ENCODE measurements at regions not wholly inside any gene's neighbourhood (a gene's known extent, or its start where the extent isn't known, plus 50 kb on each side); places are given as distances from the start of the nearest gene placed in this dataset.
A peak's percentile ranks its signal among the peaks of the same experiment; 100 is the strongest.

DNA sequence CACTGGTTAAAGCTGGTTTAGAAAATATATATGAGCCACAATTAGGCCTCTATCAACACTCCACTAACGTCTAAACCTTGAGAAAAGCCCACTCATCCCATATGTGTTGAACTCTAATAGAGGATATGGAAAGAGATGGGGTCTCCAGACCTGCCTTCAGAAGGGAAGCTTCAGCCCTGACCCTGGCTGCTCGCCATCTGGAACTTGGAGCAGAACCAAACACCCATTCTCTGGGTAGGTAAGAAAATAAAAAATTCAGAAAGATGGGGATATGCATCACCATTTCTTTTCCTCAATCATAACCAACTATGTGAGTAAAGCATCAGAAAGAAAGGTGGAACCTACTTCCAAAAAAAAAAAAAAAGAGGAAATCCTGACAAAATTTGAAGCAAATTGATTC lies 666.2 kb downstream of the PTPRC start:
- 93 to 100% methylated on average over 1 to 2 of the region's 2 CpGs for WGBS, 2 experiments

GRCh38 chr1:199307496-199308264 lies 668.8 kb downstream of the PTPRC start:
- Histone ChIP-seq H3K36me3 (ENCODE audit: control insufficient read depth, insufficient read depth, low read length) (no peaks in the 10 kb centered on the region), H3K4me3 (ENCODE audit: insufficient read depth, low read depth, low read length) (no peak overlapping the region), H3K27me3 (ENCODE audit: control insufficient read depth, insufficient read depth, low read length, poor library complexity, severe bottlenecking) (no peaks in the 10 kb centered on the region), H3K4me1 (ENCODE audit: control insufficient read depth, insufficient read depth, low read length) (peaks cover 9% of the 10 kb centered on the region), H3K27ac (ENCODE audit: insufficient read depth, low read depth, low read length, poor library complexity, severe bottlenecking) (no peak overlapping the region), H3K9me3 (ENCODE audit: control insufficient read depth, low read length) (no peaks in the 10 kb centered on the region)
- 84 to 89% methylated on average over 5 to 6 of the region's 6 CpGs for WGBS, 2 experiments

More for the DNA sequence above, 666.2 kb downstream of the PTPRC start:
- H3K9me3 ChIP-seq (ENCODE audit: control insufficient read depth, low read length), result no peaks in the 10 kb centered on the region
- no peaks in the 10 kb centered on the region for H3K27me3 ChIP-seq (ENCODE audit: control insufficient read depth, insufficient read depth, low read length, poor library complexity, severe bottlenecking)
- H3K36me3 ChIP-seq (ENCODE audit: control insufficient read depth, insufficient read depth, low read length), result no peaks in the 10 kb centered on the region
- H3K4me3 ChIP-seq (ENCODE audit: insufficient read depth, low read depth, low read length), result no peak overlapping the region
- no peaks in the 10 kb centered on the region for H3K4me1 ChIP-seq (ENCODE audit: control insufficient read depth, insufficient read depth, low read length)
- H3K27ac ChIP-seq (ENCODE audit: insufficient read depth, low read depth, low read length, poor library complexity, severe bottlenecking), result no peak overlapping the region

- WGBS, 2 experiments, result 97 to 100% methylated on average over 5 of the region's 5 CpGs
- Histone ChIP-seq H3K4me3 (ENCODE audit: insufficient read depth, low read depth, low read length) (no peak overlapping the region), H3K4me1 (ENCODE audit: control insufficient read depth, insufficient read depth, low read length) (peaks cover 9% of the 10 kb centered on the region), H3K36me3 (ENCODE audit: control insufficient read depth, insufficient read depth, low read length) (no peaks in the 10 kb centered on the region), H3K9me3 (ENCODE audit: control insufficient read depth, low read length) (no peaks in the 10 kb centered on the region), H3K27me3 (ENCODE audit: control insufficient read depth, insufficient read depth, low read length, poor library complexity, severe bottlenecking) (no peaks in the 10 kb centered on the region), H3K27ac (ENCODE audit: insufficient read depth, low read depth, low read length, poor library complexity, severe bottlenecking) (no peak overlapping the region)
Observed at GRCh38 chr1:199308349-199308846, 669.6 kb downstream of the PTPRC start.

- no peaks in the 10 kb centered on the region for H3K9me3 ChIP-seq (ENCODE audit: control insufficient read depth, low read length)
- WGBS, 2 experiments, result 79 to 92% methylated on average over 2 of the region's 2 CpGs
- no peaks in the 10 kb centered on the region for H3K27me3 ChIP-seq (ENCODE audit: control insufficient read depth, insufficient read depth, low read length, poor library complexity, severe bottlenecking)
- no peak overlapping the region for H3K4me3 ChIP-seq (ENCODE audit: insufficient read depth, low read depth, low read length)
- H3K4me1 ChIP-seq (ENCODE audit: control insufficient read depth, insufficient read depth, low read length), result peaks cover 9% of the 10 kb centered on the region
- H3K27ac ChIP-seq (ENCODE audit: insufficient read depth, low read depth, low read length, poor library complexity, severe bottlenecking), result no peak overlapping the region
- H3K36me3 ChIP-seq (ENCODE audit: control insufficient read depth, insufficient read depth, low read length), result no peaks in the 10 kb centered on the region
Observed at GRCh38 chr1:199310708-199311107, 671.9 kb downstream of the PTPRC start.

GRCh38 chr1:199311478-199312262 lies 672.8 kb downstream of the PTPRC start:
- H3K27ac ChIP-seq (ENCODE audit: insufficient read depth, low read depth, low read length, poor library complexity, severe bottlenecking), result peak overlapping the region; percentile 36
- no peaks in the 10 kb centered on the region for H3K9me3 ChIP-seq (ENCODE audit: control insufficient read depth, low read length)
- H3K4me1 ChIP-seq (ENCODE audit: control insufficient read depth, insufficient read depth, low read length), result peaks cover 9% of the 10 kb centered on the region
- H3K4me3 ChIP-seq (ENCODE audit: insufficient read depth, low read depth, low read length), result no peak overlapping the region
- H3K36me3 ChIP-seq (ENCODE audit: control insufficient read depth, insufficient read depth, low read length), result no peaks in the 10 kb centered on the region
- H3K27me3 ChIP-seq (ENCODE audit: control insufficient read depth, insufficient read depth, low read length, poor library complexity, severe bottlenecking), result no peaks in the 10 kb centered on the region
- WGBS, 2 experiments, result 67 to 78% methylated on average over 4 to 5 of the region's 5 CpGs

GRCh38 chr1:199312626-199313025 lies 673.8 kb downstream of the PTPRC start:
- H3K36me3 ChIP-seq (ENCODE audit: control insufficient read depth, insufficient read depth, low read length), result no peaks in the 10 kb centered on the region
- no peak overlapping the region for H3K27ac ChIP-seq (ENCODE audit: insufficient read depth, low read depth, low read length, poor library complexity, severe bottlenecking)
- peaks cover 9% of the 10 kb centered on the region for H3K4me1 ChIP-seq (ENCODE audit: control insufficient read depth, insufficient read depth, low read length)
- H3K9me3 ChIP-seq (ENCODE audit: control insufficient read depth, low read length), result no peaks in the 10 kb centered on the region
- no peak overlapping the region for H3K4me3 ChIP-seq (ENCODE audit: insufficient read depth, low read depth, low read length)
- H3K27me3 ChIP-seq (ENCODE audit: control insufficient read depth, insufficient read depth, low read length, poor library complexity, severe bottlenecking), result no peaks in the 10 kb centered on the region
- 93 to 99% methylated on average over 1 to 2 of the region's 2 CpGs for WGBS, 2 experiments

DNA sequence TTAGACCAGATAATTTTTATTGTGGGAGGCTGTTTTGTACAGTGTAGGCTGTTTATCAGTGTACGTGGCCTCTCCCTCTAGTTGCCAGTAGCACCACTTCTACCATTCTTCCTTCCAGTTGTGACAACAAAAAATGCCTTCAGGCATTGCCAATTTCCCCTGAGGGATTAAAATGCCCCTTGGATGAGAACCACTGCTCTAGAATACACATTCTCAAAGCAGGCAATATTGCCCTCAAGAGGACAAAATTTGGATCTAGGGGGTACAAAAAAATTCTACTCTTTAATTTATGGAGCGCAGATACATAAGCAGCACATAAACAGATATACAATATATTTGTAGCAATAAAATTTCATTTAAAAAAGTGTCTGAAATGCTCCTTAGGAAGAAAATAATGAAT lies 674.6 kb downstream of the PTPRC start:
- Histone ChIP-seq H3K36me3 (ENCODE audit: control insufficient read depth, insufficient read depth, low read length) (no peaks in the 10 kb centered on the region), H3K4me3 (ENCODE audit: insufficient read depth, low read depth, low read length) (no peak overlapping the region), H3K27ac (ENCODE audit: insufficient read depth, low read depth, low read length, poor library complexity, severe bottlenecking) (no peak overlapping the region), H3K9me3 (ENCODE audit: control insufficient read depth, low read length) (no peaks in the 10 kb centered on the region), H3K4me1 (ENCODE audit: control insufficient read depth, insufficient read depth, low read length) (peaks cover 9% of the 10 kb centered on the region), H3K27me3 (ENCODE audit: control insufficient read depth, insufficient read depth, low read length, poor library complexity, severe bottlenecking) (no peaks in the 10 kb centered on the region)
- 100% methylated on average over 1 of the region's 2 CpGs for WGBS, 2 experiments

GRCh38 chr1:199319341-199319740 lies 680.5 kb downstream of the PTPRC start:
- WGBS, 2 experiments, result 96 to 99% methylated on average over 3 of the region's 3 CpGs
- no peak overlapping the region for H3K27ac ChIP-seq (ENCODE audit: insufficient read depth, low read depth, low read length, poor library complexity, severe bottlenecking)
- H3K9me3 ChIP-seq (ENCODE audit: control insufficient read depth, low read length), result no peaks in the 10 kb centered on the region
- no peaks in the 10 kb centered on the region for H3K27me3 ChIP-seq (ENCODE audit: control insufficient read depth, insufficient read depth, low read length, poor library complexity, severe bottlenecking)
- H3K4me3 ChIP-seq (ENCODE audit: insufficient read depth, low read depth, low read length), result no peak overlapping the region
- H3K36me3 ChIP-seq (ENCODE audit: control insufficient read depth, insufficient read depth, low read length), result no peaks in the 10 kb centered on the region
- no peaks in the 10 kb centered on the region for H3K4me1 ChIP-seq (ENCODE audit: control insufficient read depth, insufficient read depth, low read length)

DNA sequence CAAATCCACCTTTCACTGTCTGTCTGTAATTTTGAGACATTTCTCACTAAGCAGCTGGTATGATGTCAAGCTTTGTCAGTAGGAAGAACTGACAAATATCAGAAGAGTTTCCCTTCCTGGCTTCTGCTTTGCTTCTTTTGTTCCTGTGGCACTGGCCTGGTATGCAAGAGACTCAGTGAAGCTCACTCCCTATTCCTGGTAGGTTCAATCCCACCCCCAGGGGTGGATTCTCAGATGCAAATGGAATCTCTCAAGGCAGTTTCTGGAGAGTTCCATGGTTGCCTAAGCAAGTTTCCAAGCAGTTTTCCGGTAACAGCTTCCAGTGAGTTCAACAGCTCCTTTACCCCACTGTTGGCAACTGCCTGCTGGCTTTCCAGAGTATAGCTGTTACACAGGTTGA lies 683.4 kb downstream of the PTPRC start:
- no peaks in the 10 kb centered on the region for H3K27me3 ChIP-seq (ENCODE audit: control insufficient read depth, insufficient read depth, low read length, poor library complexity, severe bottlenecking)
- no peak overlapping the region for H3K4me3 ChIP-seq (ENCODE audit: insufficient read depth, low read depth, low read length)
- H3K4me1 ChIP-seq (ENCODE audit: control insufficient read depth, insufficient read depth, low read length), result no peaks in the 10 kb centered on the region
- no peak overlapping the region for H3K27ac ChIP-seq (ENCODE audit: insufficient read depth, low read depth, low read length, poor library complexity, severe bottlenecking)
- WGBS, 2 experiments, result 84 to 90% methylated on average over 1 of the region's 1 CpG
- H3K36me3 ChIP-seq (ENCODE audit: control insufficient read depth, insufficient read depth, low read length), result no peaks in the 10 kb centered on the region
- H3K9me3 ChIP-seq (ENCODE audit: control insufficient read depth, low read length), result no peaks in the 10 kb centered on the region

DNA sequence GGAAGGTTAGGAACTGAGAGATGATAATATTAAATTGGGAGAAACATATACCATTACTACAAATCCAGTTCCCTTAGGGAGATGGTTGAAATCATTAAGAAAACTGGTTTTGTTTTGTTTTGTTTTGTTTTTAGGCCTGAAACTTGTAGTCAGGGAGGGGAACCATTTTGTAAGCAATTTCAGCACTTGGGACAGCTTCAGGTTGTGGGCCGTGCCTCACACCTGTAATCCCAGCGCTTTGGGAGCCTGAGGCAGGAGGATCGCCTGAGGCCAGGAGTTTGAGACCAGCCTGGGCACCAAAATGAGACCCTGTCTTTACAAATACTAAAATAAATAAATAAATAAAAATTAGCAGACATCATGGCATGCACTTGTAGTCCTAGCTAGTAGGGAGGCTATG lies 694.3 kb upstream of the NR5A2 start:
- Histone ChIP-seq H3K27ac (ENCODE audit: insufficient read depth, low read depth, low read length, poor library complexity, severe bottlenecking) (no peak overlapping the region), H3K9me3 (ENCODE audit: control insufficient read depth, low read length) (no peaks in the 10 kb centered on the region), H3K4me3 (ENCODE audit: insufficient read depth, low read depth, low read length) (no peak overlapping the region), H3K27me3 (ENCODE audit: control insufficient read depth, insufficient read depth, low read length, poor library complexity, severe bottlenecking) (no peaks in the 10 kb centered on the region), H3K4me1 (ENCODE audit: control insufficient read depth, insufficient read depth, low read length) (no peaks in the 10 kb centered on the region), H3K36me3 (ENCODE audit: control insufficient read depth, insufficient read depth, low read length) (no peaks in the 10 kb centered on the region)
- WGBS, 2 experiments, result 91 to 97% methylated on average over 3 of the region's 3 CpGs

Data from ectodermal cell (in vitro differentiated cells).